ENCODE measurements at regions not wholly inside any gene's neighbourhood (a gene's known extent, or its start where the extent isn't known, plus 50 kb on each side); places are given as distances from the start of the nearest gene placed in this dataset.

GRCh38 chr5:84685121-84685894, 300.6 kb upstream of the EDIL3 start:
- no peak for DNase-seq (ENCODE audit: low read depth)

GRCh38 chr5:84683594-84683993, 298.9 kb upstream of the EDIL3 start:
- no peak for DNase-seq (ENCODE audit: low read depth)

- DNase-seq (ENCODE audit: low read depth), result no peak
These were observed 297.9 kb upstream of the EDIL3 start for GRCh38 chr5:84682531-84682930.

DNA sequence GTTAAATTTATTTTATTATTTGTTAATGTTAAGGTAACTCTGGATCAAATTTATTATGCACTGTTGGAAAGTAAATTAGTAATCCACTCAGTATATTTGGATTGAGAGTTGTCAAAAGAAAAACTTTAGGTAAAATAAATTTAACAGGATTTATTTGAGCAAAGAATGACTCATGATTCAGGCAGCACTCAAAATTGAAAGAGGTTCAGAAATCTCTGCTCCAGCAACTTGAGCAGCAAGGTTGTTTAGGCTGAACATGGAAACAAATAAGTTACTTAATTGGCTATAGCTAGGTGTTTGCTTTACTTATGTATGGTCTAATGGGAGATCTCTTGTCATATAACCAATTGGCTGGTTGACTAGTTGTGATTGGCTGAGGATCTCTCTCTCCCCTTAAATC, 296.2 kb upstream of the EDIL3 start:
- peak; percentile 16 for DNase-seq (ENCODE audit: low read depth)

GRCh38 chr5:84673785-84674184, 289.1 kb upstream of the EDIL3 start:
- no peak for DNase-seq (ENCODE audit: low read depth)

DNA sequence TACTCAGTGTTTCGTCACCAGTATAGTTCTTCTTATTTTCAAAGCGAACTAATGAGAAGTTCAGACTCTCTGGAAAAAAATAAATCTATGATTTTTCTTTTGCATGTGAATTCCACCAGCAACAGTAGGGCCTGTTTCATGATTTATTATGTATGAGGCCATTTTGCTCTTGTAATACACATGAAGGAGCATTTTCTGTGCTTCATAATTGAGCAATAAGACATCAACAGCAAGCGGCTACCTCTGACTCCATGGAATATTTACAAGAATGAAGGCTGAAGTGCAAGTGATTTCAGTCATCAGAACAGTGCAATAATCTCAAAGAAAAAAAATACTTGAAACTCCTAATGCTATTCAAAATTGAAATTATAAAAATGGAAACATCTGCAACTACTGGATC, 282.9 kb upstream of the EDIL3 start:
- no peak for DNase-seq (ENCODE audit: low read depth)

- no peak for DNase-seq (ENCODE audit: low read depth)
These were observed 265.7 kb upstream of the EDIL3 start for GRCh38 chr5:84650429-84650828.

- DNase-seq (ENCODE audit: low read depth), result no peak
These were observed 262.9 kb upstream of the EDIL3 start for GRCh38 chr5:84647581-84647980.

DNA sequence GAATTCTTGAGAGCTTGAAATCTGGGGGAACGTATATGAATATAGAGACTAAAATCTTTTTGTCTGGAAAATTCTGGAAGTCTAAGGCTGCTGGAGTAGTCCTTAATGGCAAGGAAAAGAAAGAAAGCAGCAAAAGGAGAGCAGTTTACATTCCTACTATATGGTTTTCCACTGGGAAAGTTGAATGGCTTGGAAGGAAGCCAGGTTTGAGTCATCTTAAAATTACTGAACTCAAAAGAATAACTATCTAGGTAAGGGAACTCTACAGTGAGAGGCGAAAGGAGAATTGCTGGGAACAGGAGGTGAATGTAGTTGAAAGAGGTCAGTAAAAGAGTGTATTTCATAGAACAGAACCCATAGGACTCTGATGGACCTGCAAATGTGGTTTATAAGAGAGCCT, 258.1 kb upstream of the EDIL3 start:
- peak; percentile 60 for DNase-seq (ENCODE audit: low read depth)

DNA sequence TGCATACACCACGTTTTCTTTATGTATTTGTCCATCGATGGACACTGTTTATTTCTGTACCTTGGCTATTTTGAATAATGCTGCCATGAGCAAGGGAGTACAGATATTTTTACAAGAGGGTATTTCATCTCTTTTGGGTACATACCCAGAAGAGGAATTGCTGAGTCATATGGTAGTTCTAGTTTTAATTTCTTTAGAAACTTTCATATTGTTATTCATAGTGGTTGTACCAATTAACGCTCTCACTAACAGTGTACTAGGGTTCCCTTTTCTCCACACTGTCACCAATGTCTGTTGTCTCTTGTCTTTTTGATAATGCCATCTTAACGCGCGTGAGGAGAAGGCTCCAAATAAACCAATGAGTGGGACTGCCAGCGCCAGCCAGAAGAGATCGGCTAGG, 257.6 kb upstream of the EDIL3 start:
- no peak for DNase-seq (ENCODE audit: low read depth)

DNA sequence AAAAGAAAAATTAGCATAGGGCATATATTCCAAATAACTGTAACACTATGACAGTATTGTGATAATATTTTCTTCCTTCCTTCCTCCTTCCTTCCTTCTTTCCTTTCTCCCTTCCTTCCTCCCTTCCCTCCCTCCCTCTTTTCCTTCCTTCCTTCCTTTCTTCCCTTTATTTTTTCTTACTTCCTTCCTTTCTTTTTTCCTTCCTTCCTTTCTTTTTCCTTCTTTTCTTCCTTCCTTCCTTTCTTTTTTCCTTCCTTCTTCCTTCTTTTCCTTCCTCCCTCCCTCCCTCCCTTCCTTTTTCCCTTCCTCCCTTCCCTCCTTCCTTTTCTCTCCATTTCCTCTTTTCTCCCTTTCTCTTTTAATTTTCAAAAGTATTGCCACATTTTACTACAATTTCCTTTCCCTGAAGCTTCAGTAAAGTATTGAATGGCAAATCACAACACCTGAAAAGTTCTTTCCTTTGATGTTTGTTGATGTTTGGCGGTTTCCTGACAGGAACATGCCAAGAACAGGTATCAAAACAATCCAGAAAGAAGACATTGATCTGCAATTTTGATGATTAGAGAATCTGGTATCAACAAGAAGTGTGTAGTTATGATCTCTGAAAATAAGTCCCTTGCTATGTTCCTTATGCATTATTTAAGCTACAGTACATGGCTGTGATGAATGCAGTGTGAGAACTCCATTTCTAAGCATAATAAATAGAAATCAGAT, 253.1 kb upstream of the EDIL3 start:
- DNase-seq (ENCODE audit: low read depth), result no peak

DNA sequence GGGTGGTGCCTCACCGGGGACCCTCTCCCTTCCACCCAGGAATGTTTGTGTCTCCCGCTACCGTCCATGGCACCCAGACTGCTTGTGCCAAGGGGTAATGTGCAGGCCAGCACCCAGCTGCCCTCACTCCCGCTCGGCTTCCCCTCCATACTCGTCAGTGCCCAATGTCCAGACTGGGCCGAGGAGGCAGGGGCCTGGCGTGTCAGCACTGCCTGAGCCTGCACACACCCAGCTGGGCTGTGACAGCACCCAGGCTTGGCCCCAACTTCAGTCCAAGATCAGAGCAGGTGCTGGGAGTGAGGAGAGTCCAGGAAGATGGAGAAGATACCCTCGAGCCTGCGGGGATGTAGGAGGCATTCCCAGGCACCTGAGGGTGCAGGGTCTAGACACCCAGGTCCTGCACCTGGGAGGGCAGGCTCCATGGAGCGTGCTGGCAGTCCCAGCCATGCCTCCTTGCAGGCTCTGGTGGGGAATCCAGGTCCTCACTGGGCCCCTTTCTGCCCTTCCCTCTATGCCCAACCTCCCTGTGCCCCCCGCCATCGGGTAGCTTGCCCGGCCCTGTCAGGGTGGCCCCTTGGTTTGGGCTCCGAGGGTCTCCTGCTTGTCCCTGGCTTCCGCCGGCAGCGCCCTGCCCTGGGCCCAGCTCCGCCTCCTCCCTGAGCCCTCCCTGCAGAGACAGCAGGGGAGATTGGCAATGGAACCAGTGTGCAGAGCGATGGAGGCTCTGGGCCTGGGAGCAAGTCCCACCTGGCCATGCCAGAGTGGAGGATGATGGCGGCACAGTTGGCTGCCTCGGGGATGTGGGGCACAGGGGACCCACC, 250.8 kb upstream of the EDIL3 start:
- DNase-seq (ENCODE audit: low read depth), result no peak

- peak; percentile 5 for DNase-seq (ENCODE audit: low read depth)
These were observed 249.6 kb upstream of the EDIL3 start for GRCh38 chr5:84634256-84634655.

GRCh38 chr5:84632418-84632817, 247.7 kb upstream of the EDIL3 start:
- no peak for DNase-seq (ENCODE audit: low read depth)

DNA sequence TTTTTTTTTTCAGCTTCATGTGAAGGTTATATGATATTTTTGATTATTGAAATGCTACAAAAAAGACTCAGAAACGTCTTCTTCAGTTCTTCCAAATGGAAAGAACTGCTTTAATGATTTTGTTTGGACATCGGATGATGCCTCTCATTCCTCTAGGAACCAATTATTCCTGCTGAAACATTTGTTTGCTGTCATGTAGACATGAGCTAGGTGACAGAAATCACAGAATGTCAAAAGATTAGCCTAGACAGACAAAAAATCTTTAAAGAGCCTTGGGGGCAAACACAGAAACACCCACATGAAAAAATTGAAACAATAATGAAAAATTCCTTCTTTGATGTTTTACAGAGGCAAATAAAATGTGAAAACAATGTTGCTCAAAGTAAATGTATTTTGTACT, 244.2 kb upstream of the EDIL3 start:
- no peak for DNase-seq (ENCODE audit: low read depth)

DNA sequence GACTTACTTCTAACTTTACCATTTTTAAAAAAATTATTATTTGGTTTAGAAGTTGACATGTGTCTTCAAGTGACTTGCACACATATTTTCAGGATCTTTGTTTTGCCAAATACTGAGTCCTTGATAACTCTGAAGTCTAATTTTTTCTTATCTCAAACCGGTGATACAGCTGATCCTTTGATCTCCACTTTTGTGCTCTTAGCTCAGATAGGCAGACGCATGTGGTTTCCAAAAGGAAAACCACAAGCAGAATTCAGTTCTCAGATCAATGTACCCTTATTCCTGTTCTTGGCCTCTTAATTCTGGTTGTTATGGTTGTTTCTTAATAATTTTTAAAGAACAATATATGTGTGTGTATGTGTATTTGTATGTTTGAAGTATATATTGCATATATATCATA, 238.3 kb upstream of the EDIL3 start:
- no peak for DNase-seq (ENCODE audit: low read depth)

DNA sequence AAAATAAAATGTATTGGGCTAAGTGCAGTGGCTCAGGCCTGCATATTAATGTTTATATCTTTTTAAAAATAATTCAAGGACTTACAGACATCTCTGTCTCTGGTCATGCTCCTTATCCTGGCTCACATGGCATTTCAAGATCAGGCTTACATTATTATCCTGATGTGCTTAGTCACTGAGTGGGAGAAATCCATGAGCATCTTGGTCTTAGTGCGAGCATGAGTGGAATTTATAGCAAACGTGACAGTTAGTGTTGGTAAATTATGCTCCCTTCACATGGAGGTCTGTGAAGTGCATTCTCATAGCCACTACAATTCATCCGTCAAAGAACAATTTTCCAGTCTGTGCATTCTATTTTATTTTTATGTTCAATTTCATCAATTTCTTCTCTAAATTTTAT, 237.8 kb upstream of the EDIL3 start:
- no peak for DNase-seq (ENCODE audit: low read depth)

- no peak for DNase-seq (ENCODE audit: low read depth)
These were observed 233.6 kb upstream of the EDIL3 start for GRCh38 chr5:84618262-84618661.

DNA sequence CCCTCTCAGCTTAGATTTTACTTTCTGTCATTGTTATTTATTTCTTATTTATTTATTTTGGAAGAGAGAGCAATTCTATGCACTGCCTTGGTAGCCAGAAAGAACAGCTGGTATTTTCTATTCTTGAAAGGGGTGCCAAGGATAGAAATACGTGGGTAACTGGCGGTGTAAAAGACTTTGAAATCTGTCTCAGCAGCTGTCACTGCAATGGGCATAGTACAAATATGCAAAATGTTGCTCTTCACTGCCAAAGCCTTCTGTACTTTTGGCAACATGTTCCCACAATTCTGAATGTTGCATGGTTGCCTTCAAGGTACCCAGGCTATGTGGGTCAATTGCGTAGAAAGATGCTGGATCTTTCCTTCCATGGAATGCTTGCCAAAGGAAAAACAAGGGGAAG, 230.2 kb upstream of the EDIL3 start:
- DNase-seq (ENCODE audit: low read depth), result no peak

- no peak for DNase-seq (ENCODE audit: low read depth)
These were observed 222.1 kb upstream of the EDIL3 start for GRCh38 chr5:84606784-84607183.

DNA sequence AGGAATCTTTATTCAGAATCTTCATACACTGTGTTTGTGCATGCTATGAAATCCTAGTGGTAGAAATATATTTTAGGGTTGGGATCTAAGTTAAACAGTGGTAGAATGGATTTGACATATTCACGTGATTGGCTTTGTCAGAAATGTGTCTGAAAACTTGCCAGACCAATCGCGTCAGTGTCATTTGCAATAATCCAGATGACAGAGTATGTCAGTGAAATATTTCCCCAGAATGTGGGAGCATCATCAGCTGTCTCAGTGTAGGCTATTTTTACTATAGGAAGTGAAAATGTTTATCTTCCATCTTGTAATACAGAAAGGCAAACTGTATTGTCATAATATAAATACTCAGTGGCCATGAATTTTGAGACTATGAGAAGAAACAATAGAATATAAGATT, 220.6 kb upstream of the EDIL3 start:
- DNase-seq (ENCODE audit: low read depth), result no peak

DNA sequence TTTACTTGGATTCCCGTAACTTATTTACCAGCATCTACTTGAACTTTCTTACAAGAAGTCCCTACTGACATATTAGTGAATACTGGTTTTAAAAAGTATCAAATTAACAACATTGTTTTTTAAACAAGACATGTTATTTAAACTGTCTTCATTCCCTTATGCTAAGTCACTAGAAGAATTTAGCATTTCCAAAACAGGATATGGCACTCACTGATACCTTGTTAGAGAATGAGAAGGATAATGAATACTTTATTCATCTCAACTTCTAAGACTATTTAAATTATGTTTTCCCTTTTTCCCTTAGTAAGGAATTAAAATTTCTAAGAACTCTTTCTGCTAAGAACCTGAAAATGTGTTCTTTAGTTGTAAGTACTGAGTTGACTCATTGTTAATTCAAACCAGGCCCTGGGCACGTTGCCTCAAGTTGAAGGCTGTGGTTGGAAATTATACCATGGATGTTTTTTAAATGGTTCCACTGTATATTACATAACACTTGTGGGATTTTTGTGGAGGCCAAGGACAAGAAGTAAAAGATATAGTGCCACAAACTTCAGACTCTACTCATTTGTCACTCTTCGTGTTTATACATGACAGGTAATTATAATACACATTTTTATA, 219.0 kb upstream of the EDIL3 start:
- DNase-seq (ENCODE audit: low read depth), result peak; percentile 88

Measured in M059J (cell line).